Skeletal muscle satellite cell (primary cell): ENCODE measurements at regions not wholly inside any gene's neighbourhood (a gene's known extent, or its start where the extent isn't known, plus 50 kb on each side); places are given as distances from the start of the nearest gene placed in this dataset.
A peak's percentile ranks its signal among the peaks of the same experiment; 100 is the strongest.

Experiments
- H3K27me3 ChIP-seq: 2 replicates; pipeline ENCODE4 v1.7.0; 2013; ENCODE audit warnings: low read length; ENCODE audit not compliant: control insufficient read depth, insufficient read depth
- H3K36me3 ChIP-seq: 2 replicates; pipeline ENCODE4 v1.7.0; 2013; ENCODE audit warnings: mild to moderate bottlenecking, control low read depth, low read length; ENCODE audit not compliant: insufficient read depth
- H3K4me1 ChIP-seq: 2 replicates; pipeline ENCODE4 v1.7.0; 2013; ENCODE audit warnings: low read length; ENCODE audit not compliant: control insufficient read depth, insufficient read depth
- H3K4me2 ChIP-seq: 2 replicates; pipeline ENCODE4 v1.7.0; 2013; ENCODE audit warnings: mild to moderate bottlenecking, low read length
- H3K4me3 ChIP-seq: 2 replicates; pipeline ENCODE4 v1.7.0; 2013; ENCODE audit warnings: low read length
- H3K9ac ChIP-seq: 2 replicates; pipeline ENCODE4 v1.7.0; 2013; ENCODE audit warnings: mild to moderate bottlenecking, low read depth, low read length, moderate library complexity
- H3K9me3 ChIP-seq: replicated peaks from 2 replicates; pipeline ENCODE4 v1.7.0; 2013; ENCODE audit warnings: mild to moderate bottlenecking, control low read depth, low read length

GRCh38 chr6:56005426-56005825, 130.0 kb upstream of the BMP5 start:
- no peaks in the 10 kb centered on the region for H3K27me3 ChIP-seq
- no peaks in the 10 kb centered on the region for H3K36me3 ChIP-seq
- no peak overlapping the region for H3K4me3 ChIP-seq
- H3K9me3 ChIP-seq = no peaks in the 10 kb centered on the region
- no peak overlapping the region for H3K4me2 ChIP-seq
- peaks cover 15% of the 10 kb centered on the region for H3K4me1 ChIP-seq
- no peak overlapping the region for H3K9ac ChIP-seq

- no peaks in the 10 kb centered on the region for H3K9me3 ChIP-seq
- H3K4me3 ChIP-seq = no peak overlapping the region
- no peaks in the 10 kb centered on the region for H3K27me3 ChIP-seq
- H3K4me1 ChIP-seq = peaks cover 12% of the 10 kb centered on the region
- H3K9ac ChIP-seq = peak overlapping the region; percentile 26
- H3K36me3 ChIP-seq = no peaks in the 10 kb centered on the region
- peak overlapping the region; percentile 28 for H3K4me2 ChIP-seq
Observed at GRCh38 chr6:56004426-56004825, 129.0 kb upstream of the BMP5 start.

GRCh38 chr6:56003616-56004015, 128.2 kb upstream of the BMP5 start:
- Histone ChIP-seq H3K4me3 (no peak overlapping the region), H3K36me3 (no peaks in the 10 kb centered on the region)

GRCh38 chr6:56002336-56002735, 126.9 kb upstream of the BMP5 start:
- Histone ChIP-seq H3K9ac (no peak overlapping the region), H3K4me1 (peaks cover 12% of the 10 kb centered on the region), H3K27me3 (no peaks in the 10 kb centered on the region), H3K9me3 (no peaks in the 10 kb centered on the region), H3K4me3 (no peak overlapping the region), H3K4me2 (no peak overlapping the region), H3K36me3 (no peaks in the 10 kb centered on the region)

More at GRCh38 chr6:56003616-56004015, 128.2 kb upstream of the BMP5 start:
- no peak overlapping the region for H3K4me2 ChIP-seq
- no peak overlapping the region for H3K9ac ChIP-seq
- peaks cover 12% of the 10 kb centered on the region for H3K4me1 ChIP-seq
- H3K9me3 ChIP-seq = no peaks in the 10 kb centered on the region
- H3K27me3 ChIP-seq = no peaks in the 10 kb centered on the region

GRCh38 chr6:55998576-55998975, 123.2 kb upstream of the BMP5 start:
- H3K9me3 ChIP-seq = peaks cover 1% of the 10 kb centered on the region
- H3K36me3 ChIP-seq = no peaks in the 10 kb centered on the region
- no peaks in the 10 kb centered on the region for H3K27me3 ChIP-seq
- no peak overlapping the region for H3K4me3 ChIP-seq
- no peak overlapping the region for H3K9ac ChIP-seq
- H3K4me1 ChIP-seq = no peaks in the 10 kb centered on the region
- no peak overlapping the region for H3K4me2 ChIP-seq

- Histone ChIP-seq H3K9me3 (peaks cover 7% of the 10 kb centered on the region), H3K4me1 (no peaks in the 10 kb centered on the region), H3K9ac (no peak overlapping the region), H3K36me3 (no peaks in the 10 kb centered on the region), H3K4me3 (no peak overlapping the region), H3K27me3 (no peaks in the 10 kb centered on the region), H3K4me2 (no peak overlapping the region)
Observed at GRCh38 chr6:55997223-55997874, 122.0 kb upstream of the BMP5 start.

- Histone ChIP-seq H3K4me3 (no peak overlapping the region), H3K27me3 (no peaks in the 10 kb centered on the region), H3K36me3 (no peaks in the 10 kb centered on the region), H3K9ac (no peak overlapping the region), H3K4me1 (no peaks in the 10 kb centered on the region), H3K9me3 (peaks cover 7% of the 10 kb centered on the region), H3K4me2 (no peak overlapping the region)
Observed at GRCh38 chr6:55994531-55994930, 119.1 kb upstream of the BMP5 start.

GRCh38 chr6:55993418-55993817, 118.0 kb upstream of the BMP5 start:
- Histone ChIP-seq H3K4me3 (no peak overlapping the region), H3K27me3 (no peaks in the 10 kb centered on the region), H3K4me1 (no peaks in the 10 kb centered on the region), H3K4me2 (no peak overlapping the region), H3K9ac (no peak overlapping the region), H3K9me3 (peaks cover 7% of the 10 kb centered on the region), H3K36me3 (no peaks in the 10 kb centered on the region)

- no peak overlapping the region for H3K4me2 ChIP-seq
- no peaks in the 10 kb centered on the region for H3K4me1 ChIP-seq
- peaks cover 7% of the 10 kb centered on the region for H3K9me3 ChIP-seq
- H3K27me3 ChIP-seq = no peaks in the 10 kb centered on the region
- H3K36me3 ChIP-seq = no peaks in the 10 kb centered on the region
- no peak overlapping the region for H3K4me3 ChIP-seq
- no peak overlapping the region for H3K9ac ChIP-seq
Observed at GRCh38 chr6:55992546-55992945, 117.2 kb upstream of the BMP5 start.

- no peaks in the 10 kb centered on the region for H3K27me3 ChIP-seq
- no peaks in the 10 kb centered on the region for H3K9me3 ChIP-seq
- no peaks in the 10 kb centered on the region for H3K4me1 ChIP-seq
- no peak overlapping the region for H3K4me3 ChIP-seq
- no peaks in the 10 kb centered on the region for H3K36me3 ChIP-seq
- no peak overlapping the region for H3K9ac ChIP-seq
- no peak overlapping the region for H3K4me2 ChIP-seq
Observed at GRCh38 chr6:55985309-55985708, 109.9 kb upstream of the BMP5 start.

GRCh38 chr6:55983861-55984260, 108.5 kb upstream of the BMP5 start:
- Histone ChIP-seq H3K4me1 (no peaks in the 10 kb centered on the region), H3K36me3 (no peaks in the 10 kb centered on the region), H3K4me3 (no peak overlapping the region), H3K9ac (no peak overlapping the region), H3K4me2 (no peak overlapping the region), H3K27me3 (no peaks in the 10 kb centered on the region), H3K9me3 (no peaks in the 10 kb centered on the region)

- H3K9me3 ChIP-seq = no peaks in the 10 kb centered on the region
- H3K9ac ChIP-seq = no peak overlapping the region
- H3K4me1 ChIP-seq = no peaks in the 10 kb centered on the region
- H3K27me3 ChIP-seq = no peaks in the 10 kb centered on the region
- H3K4me3 ChIP-seq = no peak overlapping the region
- H3K4me2 ChIP-seq = no peak overlapping the region
- H3K36me3 ChIP-seq = no peaks in the 10 kb centered on the region
Observed at GRCh38 chr6:55981660-55982059, 106.3 kb upstream of the BMP5 start.
